Sigmoid colon (tissue), 4 donors: ENCODE measurements at regions not wholly inside any gene's neighbourhood (a gene's known extent, or its start where the extent isn't known, plus 50 kb on each side); places are given as distances from the start of the nearest gene placed in this dataset.

ENCODE experiments used
- EP300 ChIP-seq, 4 donors: sonication (generic); formaldehyde crosslinking; IDR thresholded peaks; one replicate each; pipeline ENCODE4 v1.6.1; 2017; ENCODE audit warnings: antibody characterized with exemption in 4 of 4
- POLR2A ChIP-seq, 2 donors: fragments of 450-650 bp; IDR thresholded peaks; one replicate each; pipeline ENCODE4 v1.6.1; 2016; ENCODE audit warnings: antibody characterized with exemption in 2 of 2, mild to moderate bottlenecking in 2 of 2, moderate library complexity in 2 of 2
- TF ChIP-seq, protein P1 (sequence below), 4 experiments: fragments of 450-650 bp in 3 of 4; fragments of 200-600 bp in 1 of 4; IDR thresholded peaks; one replicate each; pipeline ENCODE4 v1.5.1; 2016 to 2019; ENCODE audit warnings: antibody characterized with exemption in 4 of 4, mild to moderate bottlenecking in 3 of 4, moderate library complexity in 2 of 4

- TF ChIP-seq, protein P1, sequence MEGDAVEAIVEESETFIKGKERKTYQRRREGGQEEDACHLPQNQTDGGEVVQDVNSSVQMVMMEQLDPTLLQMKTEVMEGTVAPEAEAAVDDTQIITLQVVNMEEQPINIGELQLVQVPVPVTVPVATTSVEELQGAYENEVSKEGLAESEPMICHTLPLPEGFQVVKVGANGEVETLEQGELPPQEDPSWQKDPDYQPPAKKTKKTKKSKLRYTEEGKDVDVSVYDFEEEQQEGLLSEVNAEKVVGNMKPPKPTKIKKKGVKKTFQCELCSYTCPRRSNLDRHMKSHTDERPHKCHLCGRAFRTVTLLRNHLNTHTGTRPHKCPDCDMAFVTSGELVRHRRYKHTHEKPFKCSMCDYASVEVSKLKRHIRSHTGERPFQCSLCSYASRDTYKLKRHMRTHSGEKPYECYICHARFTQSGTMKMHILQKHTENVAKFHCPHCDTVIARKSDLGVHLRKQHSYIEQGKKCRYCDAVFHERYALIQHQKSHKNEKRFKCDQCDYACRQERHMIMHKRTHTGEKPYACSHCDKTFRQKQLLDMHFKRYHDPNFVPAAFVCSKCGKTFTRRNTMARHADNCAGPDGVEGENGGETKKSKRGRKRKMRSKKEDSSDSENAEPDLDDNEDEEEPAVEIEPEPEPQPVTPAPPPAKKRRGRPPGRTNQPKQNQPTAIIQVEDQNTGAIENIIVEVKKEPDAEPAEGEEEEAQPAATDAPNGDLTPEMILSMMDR (IDR thresholded peaks at IDR 0.05): no peak
- TF ChIP-seq EP300 (IDR thresholded peaks at IDR 0.05) (no peak), POLR2A (IDR thresholded peaks at IDR 0.05) (no peak)
These were observed 438.5 kb upstream of the LRRC4C start for GRCh38 chr11:41897991-41898390.
